ENCODE measurements at regions not wholly inside any gene's neighbourhood (a gene's known extent, or its start where the extent isn't known, plus 50 kb on each side); places are given as distances from the start of the nearest gene placed in this dataset.

- intact Hi-C loops (cut with DNase I; ENCODE audit: low total_unique reads) = no loop called here
- 81 to 82% methylated on average over 14 of the region's 14 CpGs for WGBS, 2 donors
- DNase-seq (ENCODE audit: low spot score in 2 of 2) = no peak
- no peak overlapping the region for H3K4me3 ChIP-seq (ENCODE audit: low read depth, poor library complexity, severe bottlenecking)
- TF ChIP-seq CTCF (IDR thresholded peaks at IDR 0.05) (no peak), POLR2A (IDR thresholded peaks at IDR 0.05) (no peak)
These were observed 176.5 kb upstream of the SPRED2 start for GRCh38 chr2:65608916-65609315.

DNA sequence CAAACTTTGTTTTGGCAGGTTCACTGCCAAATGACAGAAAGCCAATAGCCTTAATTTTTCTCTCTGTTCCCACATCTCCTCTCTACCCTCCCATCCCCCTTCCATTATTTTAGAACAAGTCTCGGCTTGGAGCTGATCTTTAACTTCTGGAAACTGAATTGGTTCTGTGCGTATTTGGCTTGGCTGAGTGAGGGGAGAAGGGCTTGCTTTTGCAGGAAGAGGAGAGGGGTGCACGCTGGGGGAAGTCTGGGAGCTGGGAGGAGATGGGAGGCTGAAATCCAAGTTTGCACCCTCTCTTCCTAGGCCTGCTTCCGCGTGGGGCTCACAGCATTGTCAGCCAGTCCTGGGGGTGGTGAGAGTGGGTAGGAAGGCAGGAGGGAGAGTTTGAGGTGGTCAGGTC lies 176.1 kb upstream of the SPRED2 start:
- intact Hi-C loops (cut with DNase I; ENCODE audit: low total_unique reads) = no loop called here
- no peak overlapping the region for H3K4me3 ChIP-seq (ENCODE audit: low read depth, poor library complexity, severe bottlenecking)

DNA sequence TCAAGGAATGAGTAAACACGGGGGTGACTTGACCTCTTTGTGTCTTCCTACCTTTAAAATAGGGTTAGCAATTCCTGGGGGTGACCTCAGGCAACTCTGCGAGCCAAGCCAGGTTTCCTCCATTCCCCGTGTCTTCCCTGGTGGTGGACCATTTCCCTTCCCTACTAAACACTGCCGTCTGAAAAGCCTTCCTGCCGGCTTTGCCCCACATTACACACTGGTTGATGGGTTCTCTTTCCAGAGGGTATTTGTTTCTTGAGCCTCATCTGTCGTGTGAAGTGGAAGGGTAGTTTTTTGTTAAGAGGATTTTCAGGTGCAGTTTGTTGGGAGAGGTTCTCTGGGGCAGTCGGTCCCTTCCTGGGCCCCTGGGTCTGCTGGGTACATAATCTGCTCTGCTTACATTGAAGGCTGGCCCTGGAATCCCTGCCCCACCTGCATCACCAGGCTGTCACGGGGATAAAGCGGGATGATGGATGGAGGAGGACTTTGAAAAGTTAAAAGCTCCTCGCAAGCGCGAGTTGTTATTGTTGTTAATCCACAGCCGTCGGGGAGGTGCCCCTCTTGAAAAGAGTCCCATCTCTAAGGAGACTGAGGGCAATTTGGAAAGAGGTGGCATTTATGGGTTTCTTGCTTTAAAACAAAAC lies 175.4 kb upstream of the SPRED2 start:
- no peak for TF ChIP-seq POLR2A (IDR thresholded peaks at IDR 0.05)
- TF ChIP-seq CTCF (IDR thresholded peaks at IDR 0.05) = no peak
- intact Hi-C loops (cut with DNase I; ENCODE audit: low total_unique reads) = no loop called here
- no peak for DNase-seq (ENCODE audit: low spot score in 2 of 2)
- 62 to 63% methylated on average over 14 of the region's 14 CpGs for WGBS, 2 donors
- H3K4me3 ChIP-seq (ENCODE audit: low read depth, poor library complexity, severe bottlenecking) = no peak overlapping the region

More for the DNA sequence above, 176.1 kb upstream of the SPRED2 start:
- WGBS, 2 donors = 45 to 49% methylated on average over 5 of the region's 5 CpGs
- TF ChIP-seq CTCF (IDR thresholded peaks at IDR 0.05) = no peak
- TF ChIP-seq POLR2A (IDR thresholded peaks at IDR 0.05) = no peak
- DNase-seq (ENCODE audit: low spot score in 2 of 2) = no peak

GRCh38 chr2:65605743-65606058 lies 173.3 kb upstream of the SPRED2 start:
- H3K4me3 ChIP-seq (ENCODE audit: low read depth, poor library complexity, severe bottlenecking) = no peak overlapping the region
- no peak for DNase-seq (ENCODE audit: low spot score in 2 of 2)
- intact Hi-C loops (cut with DNase I; ENCODE audit: low total_unique reads) = no loop called here
- TF ChIP-seq POLR2A (IDR thresholded peaks at IDR 0.05) (no peak), CTCF (IDR thresholded peaks at IDR 0.05) (no peak)

DNA sequence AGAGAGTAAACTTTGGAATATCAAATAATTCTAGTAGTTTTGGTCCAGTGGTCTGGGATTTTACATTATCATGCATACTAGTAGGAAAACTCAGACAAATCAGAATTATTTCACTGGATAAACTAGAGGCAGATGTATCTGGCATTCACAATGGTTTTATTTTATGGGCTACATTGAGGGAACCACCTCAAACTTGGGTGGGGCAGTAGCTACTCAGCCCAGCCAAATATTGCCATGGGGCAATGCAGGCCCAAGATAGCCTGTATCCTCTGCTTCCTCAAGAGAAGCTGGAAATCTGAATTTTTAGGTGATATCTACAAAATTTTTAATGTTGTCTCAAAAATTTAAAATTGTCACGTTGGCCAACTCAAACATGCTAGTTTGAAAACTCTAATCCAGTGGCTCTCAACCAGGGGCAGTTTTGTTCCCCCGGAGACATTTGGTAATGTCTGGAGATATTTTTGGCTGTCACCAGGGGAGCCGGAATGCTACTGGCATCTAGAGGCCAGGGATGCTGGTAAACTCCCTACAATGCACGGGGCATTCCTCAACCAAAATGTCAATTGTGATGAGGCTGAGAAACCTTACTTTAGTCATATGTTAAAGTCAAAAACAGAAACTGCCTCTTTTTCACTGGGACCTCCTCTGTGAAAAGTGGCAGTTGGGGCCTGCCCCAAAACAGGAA lies 172.8 kb upstream of the SPRED2 start:
- WGBS, 2 donors = 52 to 58% methylated on average over 4 of the region's 4 CpGs
- intact Hi-C loops (cut with DNase I; ENCODE audit: low total_unique reads) = no loop called here
- TF ChIP-seq CTCF (IDR thresholded peaks at IDR 0.05) (no peak), POLR2A (IDR thresholded peaks at IDR 0.05) (no peak)
- no peak for DNase-seq (ENCODE audit: low spot score in 2 of 2)
- H3K4me3 ChIP-seq (ENCODE audit: low read depth, poor library complexity, severe bottlenecking) = no peak overlapping the region

GRCh38 chr2:65604246-65604645 lies 171.8 kb upstream of the SPRED2 start:
- intact Hi-C loops (cut with DNase I; ENCODE audit: low total_unique reads) = no loop called here
- TF ChIP-seq CTCF (IDR thresholded peaks at IDR 0.05) (no peak), POLR2A (IDR thresholded peaks at IDR 0.05) (no peak)

More at GRCh38 chr2:65604246-65604645, 171.8 kb upstream of the SPRED2 start:
- no peak overlapping the region for H3K4me3 ChIP-seq (ENCODE audit: low read depth, poor library complexity, severe bottlenecking)
- WGBS, 2 donors = 87 to 91% methylated on average over 4 of the region's 4 CpGs
- DNase-seq (ENCODE audit: low spot score in 2 of 2) = no peak
